ENCODE measurements at regions not wholly inside any gene's neighbourhood (a gene's known extent, or its start where the extent isn't known, plus 50 kb on each side); places are given as distances from the start of the nearest gene placed in this dataset.

DNA sequence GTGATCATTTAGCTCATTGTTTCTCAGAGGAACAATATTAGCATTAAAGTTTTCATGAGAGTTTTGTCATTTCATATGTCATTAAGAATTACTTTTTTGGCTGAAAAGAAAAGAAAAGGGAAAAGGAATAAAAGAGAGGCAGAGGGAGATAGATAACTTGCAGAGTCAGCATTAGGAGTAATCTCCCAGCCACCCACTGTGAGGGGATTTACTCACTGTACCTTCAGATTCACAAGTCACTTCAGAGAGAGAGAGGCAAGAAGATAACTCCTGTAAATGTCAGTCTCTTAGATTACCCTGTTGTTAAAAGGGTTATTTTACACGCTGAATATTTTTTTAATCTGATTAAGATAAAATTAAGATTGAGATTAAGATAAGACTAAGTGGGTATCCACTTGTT is 125.2 kb downstream of the POU4F1 start:
- no peak overlapping the region for H3K9ac ChIP-seq (ENCODE audit: low read length)
- H3F3A ChIP-seq (ENCODE audit: insufficient read depth), result no peaks in the 10 kb centered on the region
- no peak for TF ChIP-seq EZH2phosphoT487 (conservative IDR thresholded peaks at IDR 0.05; ENCODE audit: low read length)
- TF ChIP-seq, protein P1, sequence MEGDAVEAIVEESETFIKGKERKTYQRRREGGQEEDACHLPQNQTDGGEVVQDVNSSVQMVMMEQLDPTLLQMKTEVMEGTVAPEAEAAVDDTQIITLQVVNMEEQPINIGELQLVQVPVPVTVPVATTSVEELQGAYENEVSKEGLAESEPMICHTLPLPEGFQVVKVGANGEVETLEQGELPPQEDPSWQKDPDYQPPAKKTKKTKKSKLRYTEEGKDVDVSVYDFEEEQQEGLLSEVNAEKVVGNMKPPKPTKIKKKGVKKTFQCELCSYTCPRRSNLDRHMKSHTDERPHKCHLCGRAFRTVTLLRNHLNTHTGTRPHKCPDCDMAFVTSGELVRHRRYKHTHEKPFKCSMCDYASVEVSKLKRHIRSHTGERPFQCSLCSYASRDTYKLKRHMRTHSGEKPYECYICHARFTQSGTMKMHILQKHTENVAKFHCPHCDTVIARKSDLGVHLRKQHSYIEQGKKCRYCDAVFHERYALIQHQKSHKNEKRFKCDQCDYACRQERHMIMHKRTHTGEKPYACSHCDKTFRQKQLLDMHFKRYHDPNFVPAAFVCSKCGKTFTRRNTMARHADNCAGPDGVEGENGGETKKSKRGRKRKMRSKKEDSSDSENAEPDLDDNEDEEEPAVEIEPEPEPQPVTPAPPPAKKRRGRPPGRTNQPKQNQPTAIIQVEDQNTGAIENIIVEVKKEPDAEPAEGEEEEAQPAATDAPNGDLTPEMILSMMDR (IDR thresholded peaks at IDR 0.05; ENCODE audit: insufficient read depth, low read length, poor library complexity, severe bottlenecking), result no peak
- H3K4me2 ChIP-seq (ENCODE audit: low read depth, low read length, poor library complexity, severe bottlenecking), result no peak overlapping the region
- no peak overlapping the region for H3K4me3 ChIP-seq (ENCODE audit: insufficient read depth, low read length, poor library complexity, severe bottlenecking)
- no peaks in the 10 kb centered on the region for H4K20me1 ChIP-seq (ENCODE audit: low read depth, low read length)
- no peaks in the 10 kb centered on the region for H3K9me2 ChIP-seq (replicated peaks; ENCODE audit: insufficient read depth, low read length)
- H3K27me3 ChIP-seq (ENCODE audit: low read length), result no peaks in the 10 kb centered on the region
- H3K36me3 ChIP-seq (ENCODE audit: low read length), result no peaks in the 10 kb centered on the region
- H3K27ac ChIP-seq (ENCODE audit: low read depth, low read length), result no peak overlapping the region
- no peaks in the 10 kb centered on the region for H3K9me3 ChIP-seq (ENCODE audit: insufficient read depth, low read length)
- H3K79me2 ChIP-seq (ENCODE audit: insufficient read depth, low read length), result no peaks in the 10 kb centered on the region
- H2AFZ ChIP-seq (ENCODE audit: low read depth, low read length, severe bottlenecking), result no peak overlapping the region

DNA sequence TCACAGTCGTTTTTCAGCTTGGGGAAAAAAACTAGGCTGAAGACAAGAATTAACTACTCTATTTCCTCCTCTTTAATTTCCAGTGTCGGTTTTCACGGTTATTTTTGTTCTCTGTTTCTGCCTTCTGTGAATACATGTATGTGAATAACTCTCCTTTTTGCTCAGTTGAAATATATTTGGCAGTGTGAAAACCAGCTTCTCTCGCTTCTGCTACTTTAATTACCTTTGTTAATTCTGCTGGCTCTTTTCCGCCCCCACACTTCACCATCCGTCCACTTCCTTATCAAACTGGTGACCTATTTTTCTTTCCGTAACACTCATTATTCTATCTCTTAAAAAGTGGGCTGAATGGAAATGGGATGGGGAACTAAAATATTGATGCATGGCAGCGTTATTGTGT is 126.4 kb downstream of the POU4F1 start:
- no peaks in the 10 kb centered on the region for H3K9me2 ChIP-seq (replicated peaks; ENCODE audit: insufficient read depth, low read length)
- H3K36me3 ChIP-seq (ENCODE audit: low read length), result no peaks in the 10 kb centered on the region
- H3K27me3 ChIP-seq (ENCODE audit: low read length), result no peaks in the 10 kb centered on the region
- H3F3A ChIP-seq (ENCODE audit: insufficient read depth), result no peaks in the 10 kb centered on the region
- TF ChIP-seq EZH2phosphoT487 (conservative IDR thresholded peaks at IDR 0.05; ENCODE audit: low read length), result no peak
- TF ChIP-seq, protein P1 (IDR thresholded peaks at IDR 0.05; ENCODE audit: insufficient read depth, low read length, poor library complexity, severe bottlenecking), result no peak
- H3K4me2 ChIP-seq (ENCODE audit: low read depth, low read length, poor library complexity, severe bottlenecking), result no peak overlapping the region
- no peaks in the 10 kb centered on the region for H4K20me1 ChIP-seq (ENCODE audit: low read depth, low read length)
- H3K79me2 ChIP-seq (ENCODE audit: insufficient read depth, low read length), result no peaks in the 10 kb centered on the region
- no peak overlapping the region for H3K9ac ChIP-seq (ENCODE audit: low read length)
- H3K9me3 ChIP-seq (ENCODE audit: insufficient read depth, low read length), result no peaks in the 10 kb centered on the region
- no peak overlapping the region for H2AFZ ChIP-seq (ENCODE audit: low read depth, low read length, severe bottlenecking)
- H3K4me3 ChIP-seq (ENCODE audit: insufficient read depth, low read length, poor library complexity, severe bottlenecking), result no peak overlapping the region
- no peak overlapping the region for H3K27ac ChIP-seq (ENCODE audit: low read depth, low read length)

DNA sequence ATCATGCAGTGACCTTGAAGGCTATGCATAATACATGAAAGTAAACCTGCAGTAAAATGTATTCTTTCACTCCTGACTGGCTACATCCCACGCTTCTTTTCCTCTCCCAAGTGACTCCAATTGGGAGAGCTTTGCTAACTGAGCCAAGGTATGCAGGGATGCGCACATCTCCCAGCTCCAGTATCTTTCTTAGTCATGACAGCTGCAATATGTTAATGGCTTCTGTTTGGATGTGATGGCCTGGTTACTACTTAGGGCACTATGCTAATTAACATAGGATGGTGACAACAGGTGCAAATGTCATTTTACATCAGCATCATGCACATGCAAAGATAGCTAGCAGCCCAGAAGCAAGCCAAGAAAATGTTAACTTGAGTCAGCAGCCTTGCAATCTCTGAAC is 134.7 kb downstream of the POU4F1 start:
- TF ChIP-seq, protein P1 (IDR thresholded peaks at IDR 0.05; ENCODE audit: insufficient read depth, low read length, poor library complexity, severe bottlenecking), result no peak
- no peak for TF ChIP-seq EZH2phosphoT487 (conservative IDR thresholded peaks at IDR 0.05; ENCODE audit: low read length)
- Histone ChIP-seq H3K4me3 (ENCODE audit: insufficient read depth, low read length, poor library complexity, severe bottlenecking) (no peak overlapping the region), H3K36me3 (ENCODE audit: low read length) (no peaks in the 10 kb centered on the region), H2AFZ (ENCODE audit: low read depth, low read length, severe bottlenecking) (no peak overlapping the region), H4K20me1 (ENCODE audit: low read depth, low read length) (no peaks in the 10 kb centered on the region), H3K9ac (ENCODE audit: low read length) (no peak overlapping the region), H3K9me3 (ENCODE audit: insufficient read depth, low read length) (no peaks in the 10 kb centered on the region), H3K27ac (ENCODE audit: low read depth, low read length) (no peak overlapping the region), H3K4me2 (ENCODE audit: low read depth, low read length, poor library complexity, severe bottlenecking) (no peak overlapping the region), H3K9me2 (replicated peaks; ENCODE audit: insufficient read depth, low read length) (no peaks in the 10 kb centered on the region), H3K79me2 (ENCODE audit: insufficient read depth, low read length) (no peaks in the 10 kb centered on the region), H3F3A (ENCODE audit: insufficient read depth) (no peaks in the 10 kb centered on the region), H3K27me3 (ENCODE audit: low read length) (no peaks in the 10 kb centered on the region)
